Fibroblast of skin of scalp (primary cell): ENCODE measurements at regions not wholly inside any gene's neighbourhood (a gene's known extent, or its start where the extent isn't known, plus 50 kb on each side); places are given as distances from the start of the nearest gene placed in this dataset.
A peak's percentile ranks its signal among the peaks of the same experiment; 100 is the strongest.
"Not testable (repeated sequence)": the region's sequence is repeated elsewhere in the genome, so short reads cannot be mapped to it uniquely, and the experiment has no call there.

Source experiments
- DNase-seq: peaks from one replicate; pipeline ENCODE4 v3.0.0-alpha.2; 2013

DNA sequence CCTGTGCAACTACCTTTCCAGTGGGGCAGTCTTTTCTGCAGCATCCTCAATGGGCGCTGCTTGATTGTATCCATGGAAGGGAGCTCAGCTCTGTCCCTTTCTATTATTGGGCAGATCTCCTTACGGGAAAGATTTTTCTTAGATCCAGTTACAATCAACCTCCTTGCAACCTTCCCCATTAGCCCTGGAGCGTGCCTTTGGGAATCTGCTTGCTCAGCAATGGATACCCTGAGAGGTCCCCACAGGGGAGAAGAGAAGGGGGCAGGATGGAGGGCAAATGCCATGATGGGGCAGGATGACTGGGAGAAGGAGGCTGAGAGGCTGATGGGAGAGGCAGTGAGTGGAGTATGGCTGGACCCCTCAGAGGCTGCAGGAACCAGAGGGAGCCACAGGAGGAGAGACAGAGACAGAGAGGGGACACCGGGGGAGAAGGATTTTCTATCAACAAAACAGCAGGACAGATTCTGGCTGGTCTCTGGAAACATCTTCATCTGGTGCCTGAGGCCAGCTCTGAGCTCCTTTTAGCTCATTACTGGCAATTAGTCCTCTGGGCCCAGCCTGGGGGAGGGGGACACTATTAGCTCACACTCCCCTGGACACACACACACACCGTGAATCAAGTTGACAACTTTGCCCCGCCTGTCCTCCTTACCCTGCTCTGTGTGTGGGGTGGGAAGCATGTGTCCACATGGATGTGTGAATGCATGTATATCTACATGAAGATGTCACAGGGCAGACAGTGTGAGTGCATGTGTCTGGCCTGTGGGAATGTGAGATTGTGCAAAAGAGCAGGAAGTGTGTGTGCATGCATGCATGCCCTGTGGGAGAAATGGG is 80.8 kb upstream of the PAX2 start:
- no peak for DNase-seq

DNA sequence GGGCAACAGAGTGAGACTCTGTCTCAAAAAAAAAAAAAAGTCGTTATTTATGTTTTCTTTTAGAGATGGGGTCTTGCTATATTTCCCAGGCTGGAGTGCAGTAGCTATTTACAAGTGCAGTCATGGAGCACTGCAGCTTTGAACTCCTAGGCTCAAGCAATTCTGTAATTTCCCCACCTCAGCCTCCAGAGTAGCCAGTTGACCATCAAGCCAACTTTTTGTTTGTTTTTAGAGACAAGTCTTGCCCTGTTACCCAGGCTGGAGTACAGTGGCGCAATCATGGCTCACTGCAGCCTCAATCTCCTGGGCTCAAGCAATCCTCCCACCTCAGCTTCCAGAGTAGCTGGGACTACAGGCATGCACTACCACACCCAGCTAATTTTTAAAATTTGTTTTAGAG is 78.7 kb upstream of the PAX2 start:
- DNase-seq: not testable (repeated sequence)

DNA sequence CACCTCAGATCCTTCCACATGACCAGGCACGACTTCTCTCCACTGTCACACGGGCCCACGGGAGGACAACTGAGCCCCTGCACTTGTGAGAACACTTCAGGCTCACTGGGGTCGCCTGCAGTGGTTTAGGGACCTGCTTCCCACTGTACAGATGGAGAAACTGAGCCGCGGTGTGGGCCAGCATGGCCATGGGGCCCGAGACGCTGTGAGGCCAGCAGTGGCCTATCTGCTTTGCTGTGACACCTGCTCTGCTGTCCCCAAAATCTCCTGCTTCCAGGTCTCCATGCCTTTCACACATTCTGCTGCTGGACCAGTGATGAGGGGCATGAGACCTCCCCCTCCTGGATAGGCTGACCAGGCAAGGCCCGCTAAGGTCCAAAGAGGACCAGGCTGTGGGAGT is 75.8 kb upstream of the PAX2 start:
- no peak for DNase-seq

DNA sequence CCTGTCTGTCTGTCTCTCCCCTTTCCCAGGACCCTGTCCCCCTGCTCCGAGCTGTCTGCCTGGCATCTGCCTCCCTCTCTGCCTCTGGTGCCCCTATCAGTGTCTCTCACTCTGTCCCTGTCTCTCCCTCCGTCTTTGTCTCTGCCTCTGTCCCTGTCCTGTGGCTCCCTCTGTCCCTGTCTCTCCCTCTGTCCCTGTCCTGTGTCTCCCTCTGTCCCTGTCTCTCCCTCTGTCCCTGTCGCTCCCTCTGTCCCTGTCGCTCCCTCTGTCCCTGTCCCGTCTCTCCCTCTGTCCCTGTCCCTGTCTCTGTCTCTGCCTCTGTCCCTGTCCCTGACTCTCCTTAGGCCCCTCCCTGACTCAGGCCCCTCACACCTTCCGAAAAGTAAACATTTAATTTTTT is 75.0 kb upstream of the PAX2 start:
- no peak for DNase-seq

DNA sequence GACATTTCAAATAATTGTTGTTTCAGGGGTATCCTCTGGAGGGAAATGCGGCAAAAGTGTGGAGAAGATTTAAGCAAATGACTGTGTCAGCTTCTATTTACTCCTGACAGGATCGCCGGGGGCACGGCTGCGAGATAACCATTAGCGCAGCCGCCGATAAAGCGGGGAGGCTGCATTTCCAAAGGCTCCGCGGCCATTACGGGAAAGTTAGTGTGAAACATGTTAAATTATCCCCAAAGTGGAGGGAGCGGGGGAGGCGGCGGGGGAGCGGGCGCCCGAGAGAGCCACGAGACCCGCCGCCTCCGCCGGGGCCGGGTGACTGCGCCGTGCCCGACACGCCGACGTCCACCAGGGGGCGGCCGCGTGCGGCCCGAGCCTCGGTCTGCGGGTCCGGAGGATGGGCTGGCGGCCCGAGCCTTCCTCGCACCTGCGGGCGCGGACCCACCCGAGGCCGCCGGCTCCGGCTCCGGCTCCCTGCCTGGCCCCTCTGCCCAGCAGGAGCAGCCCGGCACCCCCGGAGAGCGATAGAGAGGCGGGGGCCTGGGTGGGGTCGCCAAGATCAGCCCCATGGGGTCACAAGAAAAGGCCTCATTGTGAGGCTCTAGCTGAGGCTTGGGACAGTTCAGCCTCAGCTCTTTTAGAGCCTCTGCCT is 74.4 kb upstream of the PAX2 start:
- peak; percentile 11 for DNase-seq

DNA sequence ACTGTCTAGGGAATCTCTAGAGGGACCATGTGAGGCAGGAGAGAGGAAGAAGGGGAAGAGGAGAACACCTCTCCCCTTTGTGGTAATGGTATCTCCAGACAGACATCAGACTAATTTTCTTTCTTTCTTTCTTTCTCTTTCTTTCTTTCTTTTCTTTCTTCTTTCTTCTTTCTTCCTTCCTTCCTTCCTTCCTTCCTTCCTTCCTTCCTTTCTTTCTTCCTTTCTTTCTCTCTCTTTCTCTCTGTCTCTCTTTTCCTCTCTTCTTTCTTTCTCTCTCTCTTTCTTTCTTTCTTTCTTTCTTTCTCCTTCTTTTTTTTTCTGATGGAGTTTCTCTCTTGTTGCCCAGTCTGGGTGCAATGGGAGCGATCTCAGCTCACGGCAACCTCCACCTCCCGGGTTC is 73.2 kb upstream of the PAX2 start:
- no peak for DNase-seq

DNA sequence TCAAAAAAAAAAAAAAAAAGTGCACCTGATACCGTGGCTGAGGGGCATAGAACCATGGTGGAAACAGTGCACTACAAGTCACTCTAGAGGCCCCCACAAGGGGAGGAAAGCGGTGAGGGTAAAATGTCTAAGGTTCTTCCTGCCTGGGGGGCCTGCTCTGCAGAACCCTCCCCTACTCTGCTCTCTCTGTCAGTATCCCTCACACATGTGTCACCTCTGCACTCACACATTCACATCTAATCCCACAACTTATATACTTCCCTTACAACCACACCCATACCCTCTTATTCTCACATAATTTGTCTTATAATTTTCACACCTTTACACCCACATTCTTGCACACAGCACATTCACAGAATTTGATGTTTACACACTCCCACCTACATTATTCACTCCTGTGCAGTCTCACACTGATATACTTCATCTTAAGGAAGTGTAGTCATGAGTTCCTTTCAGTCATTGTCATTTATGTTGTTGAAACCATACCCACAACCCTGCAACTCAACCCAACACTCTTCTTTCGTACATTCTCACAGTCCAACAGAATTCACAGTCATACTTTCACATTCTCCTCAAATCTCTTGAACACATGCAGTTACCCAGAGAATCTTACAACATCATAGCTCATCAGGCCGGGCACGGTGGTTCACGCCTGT is 68.0 kb upstream of the PAX2 start:
- DNase-seq: no peak

DNA sequence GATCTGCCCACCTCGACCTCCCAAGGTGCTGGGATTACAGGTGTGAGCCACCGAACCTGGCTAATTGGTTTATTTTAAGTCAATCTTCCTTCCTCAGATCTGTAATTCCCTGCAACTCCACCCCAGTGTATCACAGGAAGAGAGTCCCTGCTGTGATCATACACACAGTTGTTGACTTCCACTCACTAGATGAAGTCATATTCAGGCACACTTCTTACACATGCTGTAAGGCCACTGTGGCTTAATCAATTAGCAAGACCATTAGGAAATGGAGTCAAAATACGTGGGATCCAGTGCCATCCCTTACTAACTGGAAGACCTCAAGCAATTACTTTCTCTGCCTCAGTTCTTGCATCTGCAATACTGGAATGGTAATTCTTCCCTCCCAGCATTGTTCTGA is 66.1 kb upstream of the PAX2 start:
- DNase-seq: no peak

DNA sequence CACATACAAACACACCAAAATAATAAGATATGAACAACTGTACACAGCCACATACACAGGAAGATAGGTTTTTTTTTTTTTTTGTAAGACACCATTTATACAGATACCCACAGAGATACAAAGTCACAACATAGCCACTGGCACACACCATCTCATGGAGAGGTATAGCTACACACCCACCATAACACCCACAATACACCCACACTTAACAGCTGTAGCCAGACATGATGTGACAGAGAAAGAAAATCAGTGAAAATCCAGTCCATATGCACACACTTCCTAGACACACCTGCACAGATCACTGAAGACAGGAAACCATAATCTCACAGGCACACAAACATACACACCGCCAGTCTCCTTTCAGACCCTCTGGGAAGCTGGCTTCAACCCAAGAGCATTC is 62.4 kb upstream of the PAX2 start:
- DNase-seq: no peak

DNA sequence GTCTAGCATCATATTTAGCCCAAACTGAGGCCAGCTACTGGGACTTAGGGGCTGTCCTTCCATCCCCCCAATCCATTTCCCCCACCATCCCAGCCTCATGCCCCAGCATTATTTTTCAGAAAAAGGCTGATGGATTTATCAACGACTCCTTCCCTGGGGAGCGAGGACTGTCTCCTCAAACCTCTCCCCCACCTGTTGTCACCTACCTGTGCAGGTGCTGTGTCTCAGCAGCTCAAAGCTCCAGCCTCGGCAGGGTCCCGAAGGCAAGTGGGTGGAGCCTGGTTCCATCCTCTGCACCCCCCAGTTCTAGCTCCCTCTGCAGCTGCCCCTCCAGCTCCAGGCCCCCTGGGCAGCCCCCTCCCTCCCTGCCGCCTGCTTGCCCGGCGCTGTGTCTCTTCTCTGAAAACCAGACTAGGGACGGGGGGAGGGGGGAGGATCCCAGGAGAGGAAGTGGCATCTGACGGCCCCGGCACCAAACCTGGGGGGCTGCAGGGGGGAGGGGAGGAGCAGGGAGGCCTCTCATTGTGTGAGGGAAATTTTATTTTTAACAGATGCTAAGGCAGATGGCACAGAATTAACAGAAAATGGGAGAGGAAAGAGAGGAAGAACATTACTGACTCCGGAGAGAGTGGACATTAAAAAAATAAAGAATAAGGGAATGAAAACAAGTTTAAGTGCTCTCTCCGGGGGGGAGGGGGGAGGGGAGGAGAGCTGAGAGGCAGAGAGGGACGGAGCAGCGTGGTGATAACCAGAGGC is 61.7 kb upstream of the PAX2 start:
- no peak for DNase-seq

DNA sequence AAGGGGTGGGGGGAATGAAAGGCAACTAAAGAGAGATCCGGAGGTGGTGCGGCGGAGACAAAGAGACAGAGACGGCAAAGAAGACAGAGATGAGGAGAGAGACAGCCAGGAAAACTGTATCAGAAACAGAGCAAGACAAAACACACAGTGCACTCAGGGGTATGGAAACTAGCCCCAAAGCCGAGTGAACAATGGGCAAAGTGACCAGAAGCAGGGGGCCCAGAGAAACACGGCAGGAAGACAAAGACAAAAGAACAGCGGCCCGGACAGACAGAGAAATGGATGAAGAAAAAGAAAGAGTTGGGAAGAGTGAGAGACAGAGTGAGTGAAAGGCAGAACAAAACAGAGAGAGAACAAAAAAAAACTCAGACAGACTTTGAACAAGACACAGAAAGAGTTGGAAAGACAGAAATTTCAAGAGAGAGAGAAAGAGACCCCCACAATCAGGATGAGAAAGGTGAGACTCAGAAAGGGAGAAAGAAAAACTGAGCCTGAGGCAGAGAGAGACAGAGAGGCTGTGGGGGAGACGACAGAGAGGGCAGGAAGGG is 60.6 kb upstream of the PAX2 start:
- no peak for DNase-seq

DNA sequence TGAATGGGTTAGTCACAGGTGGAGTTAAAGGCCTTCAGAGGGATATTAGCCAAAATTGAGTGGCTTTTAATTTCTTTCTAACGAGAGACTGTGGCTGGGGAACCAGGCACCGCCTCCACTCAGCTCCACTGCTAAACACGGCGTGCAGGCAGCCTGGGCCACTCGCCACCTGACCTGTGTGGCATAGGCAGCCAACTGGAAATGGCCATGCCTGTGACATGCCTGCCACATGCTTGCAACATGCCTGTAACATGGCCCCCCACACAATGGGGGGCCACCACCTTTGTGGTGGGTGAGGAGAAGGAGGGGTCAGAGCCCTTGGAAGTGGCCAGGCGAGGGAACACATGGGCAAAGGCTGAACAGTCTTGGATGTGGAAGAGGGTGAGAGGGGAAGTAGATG is 60.1 kb upstream of the PAX2 start:
- DNase-seq: no peak

DNA sequence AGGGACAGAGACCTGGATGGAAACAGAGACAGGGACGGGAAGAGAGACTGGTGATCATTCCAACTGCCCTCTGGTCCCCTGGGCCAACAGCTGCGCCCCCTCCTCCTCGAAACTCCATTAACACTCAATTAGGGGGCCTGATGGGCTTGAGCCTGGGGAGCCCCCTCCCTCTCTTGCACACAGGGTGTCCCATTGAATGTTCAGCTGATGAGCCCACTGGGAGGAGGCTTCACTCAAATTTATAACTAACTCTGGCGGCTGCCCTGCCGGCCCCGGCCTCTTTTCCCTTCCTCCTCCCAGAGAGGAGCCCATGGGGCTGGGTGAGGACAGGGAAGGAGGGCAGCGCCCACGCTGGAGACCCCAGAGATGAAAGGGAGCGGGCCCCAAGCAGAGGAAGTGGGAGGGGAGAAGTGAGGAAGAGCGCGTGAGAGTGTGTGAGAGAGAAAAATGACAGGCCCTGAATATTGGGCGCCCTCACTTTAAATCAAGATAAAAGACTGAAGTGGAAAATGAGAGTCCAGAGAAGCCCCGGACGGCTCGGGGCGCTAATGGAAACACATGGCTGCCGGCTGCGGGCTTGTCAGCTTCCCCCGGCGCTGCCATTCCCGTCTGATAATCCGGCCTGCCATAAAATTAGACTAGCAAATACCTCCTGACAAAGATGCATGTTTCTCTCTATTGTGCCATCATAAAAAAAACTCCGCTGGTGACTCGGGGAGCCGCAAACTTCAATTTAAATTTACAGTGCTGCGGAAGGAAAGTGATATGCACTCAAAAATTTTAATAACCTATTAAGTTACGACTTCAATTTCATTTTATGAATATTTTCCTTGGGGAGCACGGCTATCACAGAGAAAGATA is 58.0 kb upstream of the PAX2 start:
- DNase-seq: no peak

DNA sequence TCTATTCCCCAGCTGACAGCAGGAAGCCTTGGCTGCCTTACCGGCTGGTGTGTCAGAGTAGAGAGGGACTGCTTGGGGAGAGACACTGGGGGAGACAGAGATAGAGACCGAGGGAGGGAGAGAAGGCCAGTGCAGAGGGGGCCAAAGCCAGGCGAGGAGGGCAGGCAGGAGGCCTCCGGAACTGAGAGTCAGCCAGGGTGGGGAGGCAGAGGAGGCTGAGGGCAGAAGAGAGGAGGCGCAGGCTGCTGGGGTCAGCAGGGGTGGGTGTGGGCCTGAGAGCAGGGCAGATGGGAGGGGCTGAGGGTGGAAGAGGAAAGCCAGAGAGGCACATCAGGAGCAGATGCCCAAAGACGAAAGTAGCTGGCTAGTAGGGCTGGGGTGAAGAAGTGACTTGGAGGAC is 57.2 kb upstream of the PAX2 start:
- no peak for DNase-seq

DNA sequence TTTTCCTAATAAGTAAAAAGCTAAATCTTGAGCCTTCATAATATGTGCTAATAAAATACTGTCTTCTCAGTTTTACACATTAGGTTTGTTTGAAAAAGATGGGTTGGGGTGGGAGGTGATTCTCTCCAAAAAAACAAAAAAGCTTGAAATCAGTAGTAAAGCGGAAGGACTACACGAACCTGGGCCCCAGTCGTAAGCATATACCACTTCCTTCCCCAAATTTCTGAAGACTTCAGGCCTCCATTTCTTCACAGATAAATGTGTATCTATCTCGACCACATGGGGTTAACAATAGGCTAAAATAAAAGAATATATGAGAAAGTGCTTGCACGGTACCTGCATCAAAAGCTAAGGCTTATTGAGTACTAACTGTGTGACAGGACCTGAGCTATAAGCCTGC is 51.6 kb upstream of the PAX2 start:
- no peak for DNase-seq
